GM12864 (cell line): ENCODE measurements at regions not wholly inside any gene's neighbourhood (a gene's known extent, or its start where the extent isn't known, plus 50 kb on each side); places are given as distances from the start of the nearest gene placed in this dataset.

Source experiments
- DNase-seq: peaks from one replicate; pipeline ENCODE4 v3.0.0-alpha.2; 2011; ENCODE audit warnings: low read depth
- H3K4me3 ChIP-seq: 2 replicates; pipeline ENCODE4 v1.5.1; 2011; ENCODE audit warnings: mild to moderate bottlenecking, low read depth, low read length, control low read depth
- CTCF ChIP-seq: IDR thresholded peaks from 2 replicates; pipeline ENCODE4 v1.5.1; 2011; ENCODE audit warnings: low read depth, mild to moderate bottlenecking, moderate library complexity, low read length, control low read depth, inconsistent platforms; ENCODE audit errors: missing control alignments

- no peak for TF ChIP-seq CTCF
- DNase-seq: no peak
These were observed 242.2 kb downstream of the COG6 start for GRCh38 chr13:39897636-39898035.

GRCh38 chr13:39900106-39900750 is 244.8 kb downstream of the COG6 start:
- H3K4me3 ChIP-seq: no peak overlapping the region
- DNase-seq: no peak
- TF ChIP-seq CTCF: no peak

More at GRCh38 chr13:39897636-39898035, 242.2 kb downstream of the COG6 start:
- no peak overlapping the region for H3K4me3 ChIP-seq

GRCh38 chr13:39904959-39905358 is 249.5 kb downstream of the COG6 start:
- TF ChIP-seq CTCF: no peak
- DNase-seq: no peak
- no peak overlapping the region for H3K4me3 ChIP-seq

GRCh38 chr13:39909634-39910033 is 254.2 kb downstream of the COG6 start:
- H3K4me3 ChIP-seq: no peak overlapping the region
- DNase-seq: no peak
- TF ChIP-seq CTCF: no peak

- no peak for DNase-seq
- no peak overlapping the region for H3K4me3 ChIP-seq
- TF ChIP-seq CTCF: no peak
These were observed 254.6 kb downstream of the COG6 start for GRCh38 chr13:39910041-39910440.

- TF ChIP-seq CTCF: no peak
- no peak overlapping the region for H3K4me3 ChIP-seq
- no peak for DNase-seq
These were observed 255.4 kb downstream of the COG6 start for GRCh38 chr13:39910833-39911232.

GRCh38 chr13:39913339-39913738 is 257.9 kb downstream of the COG6 start:
- no peak overlapping the region for H3K4me3 ChIP-seq
- no peak for TF ChIP-seq CTCF

More at GRCh38 chr13:39913339-39913738, 257.9 kb downstream of the COG6 start:
- no peak for DNase-seq
